Naive thymus-derived CD8-positive, alpha-beta T cell (primary cell): ENCODE measurements at regions not wholly inside any gene's neighbourhood (a gene's known extent, or its start where the extent isn't known, plus 50 kb on each side); places are given as distances from the start of the nearest gene placed in this dataset.
"Not testable (repeated sequence)": the region's sequence is repeated elsewhere in the genome, so short reads cannot be mapped to it uniquely, and the experiment has no call there.

ENCODE experiments used
- ATAC-seq, 2 donors: fragments of 150-1000 bp; cut with Tn5 transposase in 1 of 2; sonication (Bioruptor Pico), chemical (Tn5 transposase) in 1 of 2; 1 replicate in 1 of 2; 2 replicates in 1 of 2; pipeline ENCODE4 v1.10.0; 2021; ENCODE audit warnings: mild to moderate bottlenecking in 2 of 2, moderate library complexity in 2 of 2
- POLR2A ChIA-PET: fragments of 350-600 bp; sonication (Branson Sonifier 250); formaldehyde crosslinking; loops from one replicate; lab custom pipeline; 2021; ENCODE audit warnings: antibody characterized with exemption; lab: Charles Lee
- DNase-seq, 10 donors: peaks; one replicate each; pipeline versions ENCODE4 v3.0.0 to v3.0.0-alpha.2; 2020 to 2022
- H3K27ac Mint-ChIP-seq, 10 donors: one replicate each; pipeline ENCODE4 v1.8.0; 2020 to 2022; ENCODE audit warnings: mild to moderate bottlenecking in 10 of 10, mixed read lengths in 10 of 10, moderate library complexity in 4 of 10, inconsistent platforms in 1 of 10
- H3K27me3 Mint-ChIP-seq, 5 donors: one replicate each; pipeline ENCODE4 v1.8.0; 2021 to 2022; ENCODE audit warnings: mixed read lengths in 5 of 5
- H3K36me3 Mint-ChIP-seq, 3 donors: one replicate each; pipeline ENCODE4 v1.8.0; 2020 to 2022; ENCODE audit warnings: mixed read lengths in 3 of 3, mild to moderate bottlenecking in 2 of 3, inconsistent platforms in 1 of 3
- H3K4me1 Mint-ChIP-seq, 4 donors: one replicate each; pipeline ENCODE4 v1.8.0; 2021 to 2022; ENCODE audit warnings: mixed read lengths in 4 of 4
- H3K4me3 Mint-ChIP-seq, 10 donors: one replicate each; pipeline ENCODE4 v1.8.0; 2020 to 2022; ENCODE audit warnings: mild to moderate bottlenecking in 10 of 10, mixed read lengths in 10 of 10, moderate library complexity in 6 of 10, inconsistent platforms in 1 of 10
- H3K9me3 Mint-ChIP-seq, 9 donors: one replicate each; pipeline ENCODE4 v1.8.0; 2020 to 2022; ENCODE audit warnings: mixed read lengths in 9 of 9, mild to moderate bottlenecking in 3 of 9, inconsistent platforms in 1 of 9, moderate library complexity in 1 of 9

- no peak overlapping the region for H3K4me3 Mint-ChIP-seq
- H3K27me3 Mint-ChIP-seq: no peaks in the 10 kb centered on the region
Observed at GRCh38 chr6:27129095-27129815, 118.2 kb upstream of the PRSS16 start.

GRCh38 chr6:27129917-27130316 is 117.6 kb upstream of the PRSS16 start:
- DNase-seq (no peak), ATAC-seq (no peak)
- H3K36me3 Mint-ChIP-seq: no peaks in the 10 kb centered on the region
- H3K27me3 Mint-ChIP-seq: no peaks in the 10 kb centered on the region
- H3K9me3 Mint-ChIP-seq: no peaks in the 10 kb centered on the region
- H3K4me3 Mint-ChIP-seq: no peak overlapping the region
- no peak overlapping the region for H3K27ac Mint-ChIP-seq
- H3K4me1 Mint-ChIP-seq: peaks cover 10 to 32% (median 21%) of the 10 kb centered on the region in 4 donors
- POLR2A ChIA-PET: interaction anchor here (0.7 to 7.7 kb wide), 4 partner anchors 15 to 1108 kb away, joined by 4 to 311 read pairs (median 24); a partner anchor contains a TSS

More at GRCh38 chr6:27129095-27129815, 118.2 kb upstream of the PRSS16 start:
- DNase-seq: no peak
- no peak for ATAC-seq
- Mint-ChIP-seq H3K36me3 (peaks cover 0 to under 1% (median 0%) of the 10 kb centered on the region in 3 donors), H3K27ac (no peak overlapping the region), H3K9me3 (no peaks in the 10 kb centered on the region), H3K4me1 (peaks cover 10 to 27% (median 21%) of the 10 kb centered on the region in 4 donors)
- POLR2A ChIA-PET: interaction anchor here (7.7 kb wide), 1 partner anchor 16 kb away, joined by 311 read pairs; a partner anchor contains a TSS

- Mint-ChIP-seq H3K27ac (peak overlapping the region in 1 of 10 donors; percentile 36), H3K4me1 (peaks cover 10 to 35% (median 21%) of the 10 kb centered on the region in 4 donors)
Observed at GRCh38 chr6:27130668-27131428, 116.7 kb upstream of the PRSS16 start.

GRCh38 chr6:27132282-27132531 is 115.3 kb upstream of the PRSS16 start:
- DNase-seq: peak in 1 of 10 donors; percentile 35
- H3K4me3 Mint-ChIP-seq, H3K27ac Mint-ChIP-seq, H3K9me3 Mint-ChIP-seq, H3K27me3 Mint-ChIP-seq, ATAC-seq, H3K36me3 Mint-ChIP-seq: not testable (repeated sequence)
- POLR2A ChIA-PET: interaction anchor here (0.6 to 7.7 kb wide), 40 partner anchors 13 to 1764 kb away, joined by 3 to 311 read pairs (median 7); partner anchors contain the start of gene ZNF184
- H3K4me1 Mint-ChIP-seq: peaks cover 5 to 22% (median 12%) of the 10 kb centered on the region in 4 donors

More at GRCh38 chr6:27130668-27131428, 116.7 kb upstream of the PRSS16 start:
- H3K27me3 Mint-ChIP-seq: no peaks in the 10 kb centered on the region
- no peak for ATAC-seq
- no peaks in the 10 kb centered on the region for H3K9me3 Mint-ChIP-seq
- POLR2A ChIA-PET: interaction anchor here (0.5 to 7.7 kb wide), 17 partner anchors 14 to 1133 kb away, joined by 3 to 311 read pairs (median 12); a partner anchor contains a TSS
- no peak for DNase-seq
- peak overlapping the region in 1 of 10 donors; percentile 23 for H3K4me3 Mint-ChIP-seq
- no peaks in the 10 kb centered on the region for H3K36me3 Mint-ChIP-seq

GRCh38 chr6:27132532-27133280 is 114.8 kb upstream of the PRSS16 start:
- no peak overlapping the region for H3K4me3 Mint-ChIP-seq
- DNase-seq (peak; percentile 69 to 98 (median 94)), ATAC-seq (peak; percentile 84)
- no peaks in the 10 kb centered on the region for H3K36me3 Mint-ChIP-seq
- POLR2A ChIA-PET: interaction anchor here (0.6 to 7.7 kb wide), 53 partner anchors 12 to 1763 kb away, joined by 3 to 311 read pairs (median 6); partner anchors contain the start of genes HFE and ZNF184
- H3K4me1 Mint-ChIP-seq: peaks cover 5 to 20% (median 10%) of the 10 kb centered on the region in 4 donors
- H3K9me3 Mint-ChIP-seq: no peaks in the 10 kb centered on the region
- no peaks in the 10 kb centered on the region for H3K27me3 Mint-ChIP-seq
- no peak overlapping the region for H3K27ac Mint-ChIP-seq

GRCh38 chr6:27133281-27134227 is 113.9 kb upstream of the PRSS16 start:
- H3K27ac Mint-ChIP-seq: no peak overlapping the region
- no peaks in the 10 kb centered on the region for H3K27me3 Mint-ChIP-seq
- no peak overlapping the region for H3K4me3 Mint-ChIP-seq
- DNase-seq (peak; percentile 51 to 86 (median 70)), ATAC-seq (peak; percentile 19 to 30)
- H3K4me1 Mint-ChIP-seq: peaks cover 10 to 25% (median 17%) of the 10 kb centered on the region in 4 donors
- no peaks in the 10 kb centered on the region for H3K9me3 Mint-ChIP-seq
- POLR2A ChIA-PET: interaction anchor here (0.5 to 7.7 kb wide), 41 partner anchors 12 to 1762 kb away, joined by 3 to 311 read pairs (median 6); partner anchors contain the start of genes HFE and ZNF391
- H3K36me3 Mint-ChIP-seq: no peaks in the 10 kb centered on the region

- Mint-ChIP-seq H3K36me3 (no peaks in the 10 kb centered on the region), H3K27ac (peak overlapping the region in 3 of 10 donors; percentile 27 to 48 (median 46)), H3K4me3 (peak overlapping the region in 3 of 10 donors; percentile 3 to 23 (median 12)), H3K4me1 (peaks cover 19 to 39% (median 30%) of the 10 kb centered on the region in 4 donors), H3K27me3 (no peaks in the 10 kb centered on the region), H3K9me3 (no peaks in the 10 kb centered on the region)
- no peak for ATAC-seq
- POLR2A ChIA-PET: interaction anchor here (0.6 to 7.7 kb wide), 3 partner anchors 10 to 1801 kb away, joined by 3 to 311 read pairs (median 44); a partner anchor contains a TSS
- DNase-seq: no peak
Observed at GRCh38 chr6:27135087-27135657, 112.3 kb upstream of the PRSS16 start.

GRCh38 chr6:27136077-27136644 is 111.3 kb upstream of the PRSS16 start:
- Mint-ChIP-seq H3K27me3 (no peaks in the 10 kb centered on the region), H3K27ac (no peak overlapping the region), H3K9me3 (no peaks in the 10 kb centered on the region), H3K4me1 (peaks cover 19 to 48% (median 35%) of the 10 kb centered on the region in 4 donors), H3K4me3 (no peak overlapping the region), H3K36me3 (no peaks in the 10 kb centered on the region)
- ATAC-seq (no peak), DNase-seq (no peak)
- POLR2A ChIA-PET: interaction anchor here (2.0 to 3.0 kb wide), 2 partner anchors 9 to 19 kb away, joined by 8 read pairs; no protein-coding TSS in a partner anchor

- DNase-seq (no peak), ATAC-seq (no peak)
- Mint-ChIP-seq H3K36me3 (no peaks in the 10 kb centered on the region), H3K27me3 (no peaks in the 10 kb centered on the region), H3K9me3 (no peaks in the 10 kb centered on the region), H3K4me3 (no peak overlapping the region), H3K27ac (peak overlapping the region in 3 of 10 donors; percentile 36 to 94 (median 66)), H3K4me1 (peaks cover 19 to 57% (median 42%) of the 10 kb centered on the region in 4 donors)
- POLR2A ChIA-PET: interaction anchor here (1.5 to 3.0 kb wide), 4 partner anchors 8 to 342 kb away, joined by 4 to 16 read pairs (median 8); a partner anchor contains a TSS
Observed at GRCh38 chr6:27136978-27137814, 110.3 kb upstream of the PRSS16 start.

- Mint-ChIP-seq H3K4me3 (peak overlapping the region; percentile 89 to 99 (median 97)), H3K27me3 (no peaks in the 10 kb centered on the region), H3K27ac (peak overlapping the region; percentile 94 to 99 (median 98)), H3K4me1 (peaks cover 21 to 64% (median 46%) of the 10 kb centered on the region in 4 donors), H3K9me3 (no peaks in the 10 kb centered on the region), H3K36me3 (peaks cover 0 to 5% (median 0%) of the 10 kb centered on the region in 3 donors)
- ATAC-seq (no peak), DNase-seq (no peak)
- POLR2A ChIA-PET: interaction anchor here (0.5 to 3.0 kb wide), 15 partner anchors 9 to 1118 kb away, joined by 3 to 16 read pairs (median 4); a partner anchor contains a TSS
Observed at GRCh38 chr6:27138406-27138805, 109.1 kb upstream of the PRSS16 start.
